H1 (cell line): ENCODE measurements at regions not wholly inside any gene's neighbourhood (a gene's known extent, or its start where the extent isn't known, plus 50 kb on each side); places are given as distances from the start of the nearest gene placed in this dataset.

Experiments
- CTCF ChIA-PET: fragments of 300-600 bp; sonication (Branson Sonifier 250); formaldehyde crosslinking; loops from one replicate; lab custom pipeline; 2021; ENCODE audit not compliant: partially characterized antibody; lab: Charles Lee
- POLR2A ChIA-PET: fragments of 300-600 bp; sonication (Branson Sonifier 250); formaldehyde crosslinking; loops from one replicate; lab custom pipeline; 2021; ENCODE audit warnings: inconsistent platforms; ENCODE audit not compliant: partially characterized antibody; lab: Charles Lee
- DNase-seq, 2 experiments: peaks; one replicate each; pipeline versions ENCODE4 v3.0.0 to v3.0.0-alpha.2; 2010 to 2022; ENCODE audit warnings: low spot score in 2 of 2, low read depth in 1 of 2, mixed read lengths in 1 of 2
- FAIRE-seq: peaks from 2 replicates; lab custom pipeline; 2011; peaks lifted over from hg19 to GRCh38; lab: Jason Lieb, UNC
- H2AFZ ChIP-seq: 2 replicates; pipeline ENCODE4 v1.8.1; 2012; ENCODE audit warnings: low read length, inconsistent platforms
- H2AK5ac ChIP-seq: 2 replicates; pipeline ENCODE4 v1.6.1; 2013; ENCODE audit warnings: low read depth, low read length
- H2BK120ac ChIP-seq: replicated peaks from 2 replicates; pipeline ENCODE3; 2013; ENCODE audit warnings: low read depth, low read length, inconsistent platforms
- H2BK12ac ChIP-seq: 2 replicates; pipeline ENCODE4 v1.6.1; 2013; ENCODE audit warnings: low read depth, low read length
- H2BK15ac ChIP-seq: 2 replicates; pipeline ENCODE4 v1.6.1; 2013; ENCODE audit warnings: low read length
- H2BK20ac ChIP-seq: 2 replicates; pipeline ENCODE4 v1.6.1; 2013; ENCODE audit warnings: low read length
- H2BK5ac ChIP-seq: 2 replicates; pipeline ENCODE4 v1.6.1; 2013; ENCODE audit warnings: low read depth, low read length
- H3K14ac ChIP-seq: 2 replicates; pipeline ENCODE4 v1.6.1; 2013; ENCODE audit warnings: inconsistent platforms; ENCODE audit not compliant: insufficient read length
- H3K18ac ChIP-seq: 2 replicates; pipeline ENCODE4 v1.6.1; 2013; ENCODE audit warnings: low read length; ENCODE audit errors: extremely low read depth
- H3K23ac ChIP-seq: 2 replicates; pipeline ENCODE4 v1.6.1; 2013; ENCODE audit warnings: inconsistent platforms; ENCODE audit not compliant: insufficient read length
- H3K23me2 ChIP-seq: 2 replicates; pipeline ENCODE4 v1.6.1; 2013; ENCODE audit warnings: low read depth, low read length
- H3K27ac ChIP-seq: 2 replicates; pipeline ENCODE4 v1.6.1; 2011; ENCODE audit warnings: low read depth, low read length, inconsistent platforms
- H3K27me3 ChIP-seq, 4 experiments: replicated peaks in 1 of 4; 1 replicate in 1 of 4; 2 replicates in 3 of 4; pipeline versions ENCODE4 v1.6.1 to v1.8.1; 2011 to 2013; ENCODE audit warnings: low read length in 3 of 4, mild to moderate bottlenecking in 3 of 4, inconsistent platforms in 2 of 4, mixed read lengths in 2 of 4, moderate library complexity in 1 of 4; ENCODE audit not compliant: control insufficient read depth in 3 of 4, insufficient read depth in 3 of 4; ENCODE audit errors: extremely low read depth in 1 of 4
- H3K36me3 ChIP-seq, 4 experiments: 2 replicates each; pipeline versions ENCODE4 v1.6.1 to v1.8.1; 2011 to 2013; ENCODE audit warnings: mild to moderate bottlenecking in 4 of 4, low read length in 3 of 4, moderate library complexity in 2 of 4, control low read depth in 1 of 4, inconsistent platforms in 1 of 4; ENCODE audit not compliant: insufficient read depth in 4 of 4, control insufficient read depth in 2 of 4
- H3K4ac ChIP-seq: replicated peaks from 2 replicates; pipeline ENCODE3; 2013; ENCODE audit warnings: low read length, low read depth, mixed read lengths, inconsistent platforms; ENCODE audit not compliant: insufficient read length
- H3K4me1 ChIP-seq, 4 experiments: replicated peaks in 1 of 4; 1 replicate in 1 of 4; 2 replicates in 3 of 4; pipeline versions ENCODE4 v1.6.1 to v1.8.1; 2011 to 2013; ENCODE audit warnings: low read length in 3 of 4, inconsistent platforms in 2 of 4, mixed read lengths in 1 of 4; ENCODE audit not compliant: insufficient read depth in 4 of 4, control insufficient read depth in 3 of 4
- H3K4me2 ChIP-seq, 2 experiments: 2 replicates each; pipeline versions ENCODE4 v1.6.1 to v1.8.1; 2011 to 2013; ENCODE audit warnings: low read depth in 2 of 2, low read length in 2 of 2, control low read depth in 1 of 2, inconsistent platforms in 1 of 2, mild to moderate bottlenecking in 1 of 2; ENCODE audit not compliant: insufficient read depth in 1 of 2
- H3K4me3 ChIP-seq, 4 experiments: fragments of 200-600, 300-600 bp in 1 of 4; sonication (generic), shearing (Covaris generic), sonication (Bioruptor Twin) in 1 of 4; 2 replicates each; pipeline versions ENCODE4 v1.5.1 to v1.8.1; 2011 to 2016; ENCODE audit warnings: low read length in 4 of 4, low read depth in 3 of 4, control low read depth in 2 of 4, inconsistent platforms in 2 of 4, mild to moderate bottlenecking in 2 of 4, mixed read lengths in 1 of 4, moderate library complexity in 1 of 4; ENCODE audit not compliant: insufficient read depth in 2 of 4; ENCODE audit errors: extremely low read depth in 1 of 4
- H3K56ac ChIP-seq: replicated peaks from 2 replicates; pipeline ENCODE3; 2013; ENCODE audit warnings: low read depth, mild to moderate bottlenecking, mixed read lengths, low read length, inconsistent platforms; ENCODE audit not compliant: insufficient read length
- H3K79me1 ChIP-seq: 2 replicates; pipeline ENCODE4 v1.6.1; 2013; ENCODE audit warnings: low read depth, low read length, control low read depth
- H3K79me2 ChIP-seq, 2 experiments: 2 replicates each; pipeline versions ENCODE4 v1.6.1 to v1.8.1; 2012 to 2013; ENCODE audit warnings: low read length in 2 of 2, mild to moderate bottlenecking in 2 of 2, inconsistent platforms in 1 of 2; ENCODE audit not compliant: insufficient read depth in 2 of 2, control insufficient read depth in 1 of 2
- H3K9ac ChIP-seq, 4 experiments: replicated peaks in 1 of 4; 1 replicate in 1 of 4; 2 replicates in 3 of 4; pipeline versions ENCODE4 v1.6.1 to v1.8.1; 2011 to 2013; ENCODE audit warnings: low read depth in 3 of 4, low read length in 3 of 4, control low read depth in 2 of 4, mild to moderate bottlenecking in 2 of 4, moderate library complexity in 2 of 4, inconsistent platforms in 1 of 4; ENCODE audit errors: extremely low read depth in 1 of 4
- H3K9me3 ChIP-seq, 2 experiments: 2 replicates each; pipeline versions ENCODE4 v1.6.1 to v1.8.1; 2012 to 2013; ENCODE audit warnings: mild to moderate bottlenecking in 2 of 2, moderate library complexity in 2 of 2, control low read depth in 1 of 2, inconsistent platforms in 1 of 2, low read depth in 1 of 2, low read length in 1 of 2, mixed read lengths in 1 of 2; ENCODE audit not compliant: insufficient read depth in 2 of 2
- H4K20me1 ChIP-seq, 2 experiments: replicated peaks in 1 of 2; 2 replicates each; pipeline versions ENCODE3 to v1.8.1; 2011 to 2013; ENCODE audit warnings: inconsistent platforms in 2 of 2, low read length in 2 of 2, mild to moderate bottlenecking in 1 of 2; ENCODE audit not compliant: insufficient read depth in 2 of 2, control insufficient read depth in 1 of 2
- H4K5ac ChIP-seq: 2 replicates; pipeline ENCODE4 v1.6.1; 2013; ENCODE audit warnings: low read length, low read depth, mixed read lengths, inconsistent platforms; ENCODE audit not compliant: insufficient read length
- H4K8ac ChIP-seq: 2 replicates; pipeline ENCODE4 v1.8.0; 2013; ENCODE audit warnings: mild to moderate bottlenecking, moderate library complexity, low read length, inconsistent platforms; ENCODE audit not compliant: insufficient read depth; ENCODE audit errors: extremely low read depth
- H4K91ac ChIP-seq: replicated peaks from 2 replicates; pipeline ENCODE3; 2013; ENCODE audit warnings: low read length, mixed read lengths, inconsistent platforms; ENCODE audit not compliant: insufficient read length
- CHD2 ChIP-seq: IDR thresholded peaks from 2 replicates; pipeline ENCODE4 v1.6.1; 2012; ENCODE audit warnings: low read length, improper control_type of control experiment
- CREB1 ChIP-seq: IDR thresholded peaks from 2 replicates; pipeline ENCODE4 v1.6.1; 2012; ENCODE audit warnings: inconsistent platforms
- FOSL1 ChIP-seq: IDR thresholded peaks from 2 replicates; pipeline ENCODE4 v1.6.1; 2011; ENCODE audit warnings: mild to moderate bottlenecking, low read depth, low read length, moderate library complexity; ENCODE audit not compliant: insufficient read depth
- GABPA ChIP-seq: IDR thresholded peaks from 2 replicates; pipeline ENCODE4 v1.6.1; 2011; ENCODE audit warnings: mild to moderate bottlenecking, low read length, moderate library complexity, borderline replicate concordance; ENCODE audit not compliant: insufficient read depth
- HDAC6 ChIP-seq: IDR thresholded peaks from one replicate; pipeline ENCODE4 v1.7.1; 2012; ENCODE audit warnings: low read depth, mild to moderate bottlenecking, inconsistent platforms, low read length, moderate library complexity
- NRF1 ChIP-seq: IDR thresholded peaks from 2 replicates; pipeline ENCODE4 v1.6.1; 2011; ENCODE audit warnings: mild to moderate bottlenecking, low read depth, low read length, improper control_type of control experiment
- PHF8 ChIP-seq: fragments of 200-600 bp; sonication (generic); conservative IDR thresholded peaks from 2 replicates; pipeline ENCODE4 v1.7.1; 2012; ENCODE audit warnings: low read depth, mild to moderate bottlenecking, inconsistent platforms, low read length, moderate library complexity
- SP4 ChIP-seq: IDR thresholded peaks from 2 replicates; pipeline ENCODE4 v1.6.1; 2012; ENCODE audit warnings: low read length, inconsistent platforms
- SRF ChIP-seq: IDR thresholded peaks from 2 replicates; pipeline ENCODE4 v1.6.1; 2011; ENCODE audit warnings: mild to moderate bottlenecking, low read depth, low read length, moderate library complexity
- TAF1 ChIP-seq: IDR thresholded peaks from 2 replicates; pipeline ENCODE4 v1.6.1; 2011; ENCODE audit warnings: mild to moderate bottlenecking, low read depth, low read length
- USF2 ChIP-seq: IDR thresholded peaks from 2 replicates; pipeline ENCODE4 v1.6.1; 2011; ENCODE audit warnings: low read length, improper control_type of control experiment
- WGBS, 2 experiments: shearing (Covaris generic) in 1 of 2; methylation state at CpG; one replicate each; pipeline versions ENCODE4 v1.1.6 to v1.1.7; 2013 to 2015; ENCODE audit warnings: low lambda C conversion rate in 2 of 2, mixed read lengths in 2 of 2, inconsistent platforms in 1 of 2, low coverage in 1 of 2, missing lambda C conversion rate in 1 of 2; ENCODE audit not compliant: insufficient replicate concordance in 2 of 2, insufficient coverage in 1 of 2, insufficient read length in 1 of 2; ENCODE audit errors: extremely low coverage in 1 of 2, missing lambda C conversion rate in 1 of 2; 5-methylcytosine and 5-hydroxymethylcytosine counted together

- ChIA-PET CTCF (interaction anchor here (0.6 kb wide), 1 partner anchor 45 kb away, joined by 3 read pairs; no protein-coding TSS in a partner anchor), POLR2A (no interaction called here)
- Histone ChIP-seq H3K4me3 (no peak overlapping the region), H3K27ac (no peak overlapping the region), H3K4me1 (no peaks in the 10 kb centered on the region), H2BK120ac (no peak overlapping the region), H3K4ac (no peak overlapping the region), H4K5ac (no peak overlapping the region), H3K4me2 (no peak overlapping the region), H4K8ac (no peak overlapping the region), H3K79me1 (no peaks in the 10 kb centered on the region), H3K27me3 (no peaks in the 10 kb centered on the region), H2AK5ac (no peak overlapping the region), H2BK20ac (no peak overlapping the region), H3K9ac (no peak overlapping the region), H3K14ac (no peak overlapping the region), H4K91ac (no peak overlapping the region), H3K23me2 (no peaks in the 10 kb centered on the region), H3K18ac (no peak overlapping the region), H4K20me1 (no peaks in the 10 kb centered on the region), H3K23ac (no peak overlapping the region), H2BK5ac (no peak overlapping the region), H2BK15ac (no peak overlapping the region), H2AFZ (no peak overlapping the region), H2BK12ac (no peak overlapping the region), H3K56ac (no peak overlapping the region), H3K36me3 (no peaks in the 10 kb centered on the region), H3K79me2 (no peaks in the 10 kb centered on the region), H3K9me3 (no peaks in the 10 kb centered on the region)
- FAIRE-seq (no peak), DNase-seq (no peak)
- WGBS, 2 experiments = 95% methylated on average over 1 of the region's 1 CpG; no CpG with 5 or more reads in 1 of the 2 experiments
- TF ChIP-seq CHD2 = no peak
- no peak for TF ChIP-seq TAF1
- TF ChIP-seq SRF = no peak
- no peak for TF ChIP-seq HDAC6
- TF ChIP-seq CREB1 = no peak
- TF ChIP-seq NRF1 = no peak
- TF ChIP-seq PHF8 = no peak
- TF ChIP-seq USF2 = no peak
- TF ChIP-seq FOSL1 = no peak
- no peak for TF ChIP-seq GABPA
- TF ChIP-seq SP4 = no peak
Measured at GRCh38 chr12:89179245-89179644, 173.1 kb downstream of the DUSP6 start.
